ENCODE measurements at regions not wholly inside any gene's neighbourhood (a gene's known extent, or its start where the extent isn't known, plus 50 kb on each side); places are given as distances from the start of the nearest gene placed in this dataset.

- H3K4me2 ChIP-seq (ENCODE audit: low read depth, low read length, poor library complexity, severe bottlenecking), result no peak overlapping the region
- no peak overlapping the region for H3K27ac ChIP-seq (ENCODE audit: low read depth, low read length)
- TF ChIP-seq CTCF (IDR thresholded peaks at IDR 0.05; ENCODE audit: insufficient read depth, low read length, poor library complexity, severe bottlenecking) (no peak), EZH2phosphoT487 (conservative IDR thresholded peaks at IDR 0.05; ENCODE audit: low read length) (no peak)
- no peaks in the 10 kb centered on the region for H3K9me3 ChIP-seq (ENCODE audit: insufficient read depth, low read length)
- no peaks in the 10 kb centered on the region for H3F3A ChIP-seq (ENCODE audit: insufficient read depth)
- no peak overlapping the region for H3K9ac ChIP-seq (ENCODE audit: low read length)
- no peaks in the 10 kb centered on the region for H3K36me3 ChIP-seq (ENCODE audit: low read length)
- no peaks in the 10 kb centered on the region for H3K27me3 ChIP-seq (ENCODE audit: low read length)
- H3K4me3 ChIP-seq (ENCODE audit: insufficient read depth, low read length, poor library complexity, severe bottlenecking), result no peak overlapping the region
- no peak overlapping the region for H2AFZ ChIP-seq (ENCODE audit: low read depth, low read length, severe bottlenecking)
- no peaks in the 10 kb centered on the region for H3K9me2 ChIP-seq (replicated peaks; ENCODE audit: insufficient read depth, low read length)
- no peaks in the 10 kb centered on the region for H3K79me2 ChIP-seq (ENCODE audit: insufficient read depth, low read length)
- H4K20me1 ChIP-seq (ENCODE audit: low read depth, low read length), result no peaks in the 10 kb centered on the region
Observed at GRCh38 chr16:31693733-31694132, 166.0 kb downstream of the AHSP start.

GRCh38 chr16:31694461-31694860 is 166.8 kb downstream of the AHSP start:
- Histone ChIP-seq H3K27ac (ENCODE audit: low read depth, low read length) (no peak overlapping the region), H3K9ac (ENCODE audit: low read length) (no peak overlapping the region), H3K27me3 (ENCODE audit: low read length) (no peaks in the 10 kb centered on the region), H3K79me2 (ENCODE audit: insufficient read depth, low read length) (no peaks in the 10 kb centered on the region), H3K4me3 (ENCODE audit: insufficient read depth, low read length, poor library complexity, severe bottlenecking) (no peak overlapping the region), H3K36me3 (ENCODE audit: low read length) (no peaks in the 10 kb centered on the region), H2AFZ (ENCODE audit: low read depth, low read length, severe bottlenecking) (no peak overlapping the region), H3K4me2 (ENCODE audit: low read depth, low read length, poor library complexity, severe bottlenecking) (no peak overlapping the region), H4K20me1 (ENCODE audit: low read depth, low read length) (no peaks in the 10 kb centered on the region), H3K9me2 (replicated peaks; ENCODE audit: insufficient read depth, low read length) (no peaks in the 10 kb centered on the region), H3K9me3 (ENCODE audit: insufficient read depth, low read length) (no peaks in the 10 kb centered on the region), H3F3A (ENCODE audit: insufficient read depth) (no peaks in the 10 kb centered on the region)
- TF ChIP-seq CTCF (IDR thresholded peaks at IDR 0.05; ENCODE audit: insufficient read depth, low read length, poor library complexity, severe bottlenecking) (no peak), EZH2phosphoT487 (conservative IDR thresholded peaks at IDR 0.05; ENCODE audit: low read length) (no peak)

DNA sequence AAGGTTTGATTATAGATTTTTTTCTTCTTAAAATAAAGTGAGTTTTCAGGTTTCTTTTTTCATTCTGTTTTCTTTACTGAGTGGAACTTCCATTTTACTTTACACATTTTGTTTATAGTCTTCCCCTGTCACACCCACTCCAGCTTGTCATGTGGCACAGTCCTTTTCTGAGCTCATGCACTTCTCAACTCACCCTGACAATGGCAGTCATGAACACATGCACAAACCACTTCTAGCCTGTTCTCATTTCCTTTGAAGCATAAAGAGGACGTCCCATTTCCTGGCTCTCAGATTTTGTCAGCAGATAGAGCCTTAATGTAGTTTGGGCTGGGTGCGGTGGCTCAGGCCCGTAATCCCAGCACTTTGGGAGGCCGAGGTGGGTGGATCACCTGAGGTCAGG is 168.0 kb downstream of the AHSP start:
- no peaks in the 10 kb centered on the region for H4K20me1 ChIP-seq (ENCODE audit: low read depth, low read length)
- H3K9me2 ChIP-seq (replicated peaks; ENCODE audit: insufficient read depth, low read length), result no peaks in the 10 kb centered on the region
- peaks cover 3% of the 10 kb centered on the region; the same call in 1 of the 2 replicates for H3K79me2 ChIP-seq (ENCODE audit: insufficient read depth, low read length)
- H3K4me2 ChIP-seq (ENCODE audit: low read depth, low read length, poor library complexity, severe bottlenecking), result no peak overlapping the region
- H3K27me3 ChIP-seq (ENCODE audit: low read length), result no peaks in the 10 kb centered on the region
- H3K9me3 ChIP-seq (ENCODE audit: insufficient read depth, low read length), result no peaks in the 10 kb centered on the region
- no peak overlapping the region for H3K27ac ChIP-seq (ENCODE audit: low read depth, low read length)
- no peaks in the 10 kb centered on the region for H3F3A ChIP-seq (ENCODE audit: insufficient read depth)
- H3K9ac ChIP-seq (ENCODE audit: low read length), result no peak overlapping the region
- no peak for TF ChIP-seq CTCF (IDR thresholded peaks at IDR 0.05; ENCODE audit: insufficient read depth, low read length, poor library complexity, severe bottlenecking)
- TF ChIP-seq EZH2phosphoT487 (conservative IDR thresholded peaks at IDR 0.05; ENCODE audit: low read length), result no peak
- H2AFZ ChIP-seq (ENCODE audit: low read depth, low read length, severe bottlenecking), result no peak overlapping the region
- no peaks in the 10 kb centered on the region for H3K36me3 ChIP-seq (ENCODE audit: low read length)
- no peak overlapping the region for H3K4me3 ChIP-seq (ENCODE audit: insufficient read depth, low read length, poor library complexity, severe bottlenecking)

All from SU-DHL-6 (cell line).